Bronchial epithelial cell (primary cell): ENCODE measurements at regions not wholly inside any gene's neighbourhood (a gene's known extent, or its start where the extent isn't known, plus 50 kb on each side); places are given as distances from the start of the nearest gene placed in this dataset.

Experiments
- DNase-seq: peaks from one replicate; pipeline ENCODE4 v3.0.0-alpha.2; 2010; ENCODE audit warnings: low read depth
- FAIRE-seq: peaks from 2 replicates; lab custom pipeline; 2011; peaks lifted over from hg19 to GRCh38; lab: Jason Lieb, UNC
- H3K27me3 ChIP-seq: 2 replicates; pipeline ENCODE4 v1.5.1; 2011; ENCODE audit warnings: low read length; ENCODE audit not compliant: control insufficient read depth, insufficient read depth
- H3K36me3 ChIP-seq: 2 replicates; pipeline ENCODE4 v1.5.1; 2011; ENCODE audit warnings: low read length; ENCODE audit not compliant: control insufficient read depth, insufficient read depth
- H3K4me3 ChIP-seq: 2 replicates; pipeline ENCODE4 v1.5.1; 2011; ENCODE audit warnings: mild to moderate bottlenecking, low read depth, low read length, control low read depth
- TF ChIP-seq, protein P1 (sequence below): IDR thresholded peaks from 2 replicates; pipeline ENCODE4 v1.5.1; 2011; ENCODE audit warnings: mild to moderate bottlenecking, moderate library complexity, low read length, control low read depth, inconsistent platforms; ENCODE audit not compliant: insufficient read depth, severe bottlenecking

DNA sequence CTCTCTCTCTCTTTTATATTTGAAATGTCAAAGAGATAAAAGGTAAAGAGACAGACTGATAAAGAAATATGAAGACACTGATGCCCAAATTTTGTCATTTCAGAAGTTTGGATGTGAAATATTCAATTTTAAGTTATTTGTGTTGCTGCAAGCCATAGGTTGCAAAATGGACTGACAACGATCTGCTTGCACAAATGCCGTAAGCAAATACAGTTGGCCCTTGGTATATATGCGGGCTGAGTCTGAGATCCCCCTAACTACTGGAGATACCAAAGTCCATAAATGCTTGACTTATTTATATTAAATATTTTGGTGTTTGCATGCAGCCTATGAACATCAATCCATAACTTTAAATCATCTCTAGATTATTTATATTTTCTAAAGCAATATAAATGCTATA lies 1459.1 kb upstream of the ALCAM start:
- FAIRE-seq: no peak
- H3K4me3 ChIP-seq: no peak overlapping the region
- no peaks in the 10 kb centered on the region for H3K27me3 ChIP-seq
- TF ChIP-seq, protein P1, sequence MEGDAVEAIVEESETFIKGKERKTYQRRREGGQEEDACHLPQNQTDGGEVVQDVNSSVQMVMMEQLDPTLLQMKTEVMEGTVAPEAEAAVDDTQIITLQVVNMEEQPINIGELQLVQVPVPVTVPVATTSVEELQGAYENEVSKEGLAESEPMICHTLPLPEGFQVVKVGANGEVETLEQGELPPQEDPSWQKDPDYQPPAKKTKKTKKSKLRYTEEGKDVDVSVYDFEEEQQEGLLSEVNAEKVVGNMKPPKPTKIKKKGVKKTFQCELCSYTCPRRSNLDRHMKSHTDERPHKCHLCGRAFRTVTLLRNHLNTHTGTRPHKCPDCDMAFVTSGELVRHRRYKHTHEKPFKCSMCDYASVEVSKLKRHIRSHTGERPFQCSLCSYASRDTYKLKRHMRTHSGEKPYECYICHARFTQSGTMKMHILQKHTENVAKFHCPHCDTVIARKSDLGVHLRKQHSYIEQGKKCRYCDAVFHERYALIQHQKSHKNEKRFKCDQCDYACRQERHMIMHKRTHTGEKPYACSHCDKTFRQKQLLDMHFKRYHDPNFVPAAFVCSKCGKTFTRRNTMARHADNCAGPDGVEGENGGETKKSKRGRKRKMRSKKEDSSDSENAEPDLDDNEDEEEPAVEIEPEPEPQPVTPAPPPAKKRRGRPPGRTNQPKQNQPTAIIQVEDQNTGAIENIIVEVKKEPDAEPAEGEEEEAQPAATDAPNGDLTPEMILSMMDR: no peak
- no peaks in the 10 kb centered on the region for H3K36me3 ChIP-seq
- no peak for DNase-seq

DNA sequence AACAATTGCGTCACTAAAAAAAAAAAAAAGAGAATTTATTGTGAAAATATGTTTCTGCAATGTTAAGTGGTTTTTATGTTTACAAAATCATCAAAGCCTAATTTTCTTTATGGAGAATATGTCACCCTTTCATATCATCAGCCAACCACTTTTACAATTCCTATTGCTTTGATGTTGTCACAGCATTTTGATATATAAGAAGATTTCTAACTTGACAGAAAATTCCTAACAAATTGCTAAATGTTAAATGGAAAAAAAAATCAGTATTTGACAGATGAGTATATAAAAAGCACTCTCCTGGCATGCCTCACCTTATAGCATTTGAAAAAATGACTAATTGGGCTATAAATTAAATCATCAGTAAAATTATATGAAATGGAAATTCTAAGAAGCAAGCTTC lies 1457.3 kb upstream of the ALCAM start:
- Histone ChIP-seq H3K36me3 (no peaks in the 10 kb centered on the region), H3K4me3 (no peak overlapping the region), H3K27me3 (no peaks in the 10 kb centered on the region)
- TF ChIP-seq, protein P1: no peak
- DNase-seq (no peak), FAIRE-seq (no peak)

DNA sequence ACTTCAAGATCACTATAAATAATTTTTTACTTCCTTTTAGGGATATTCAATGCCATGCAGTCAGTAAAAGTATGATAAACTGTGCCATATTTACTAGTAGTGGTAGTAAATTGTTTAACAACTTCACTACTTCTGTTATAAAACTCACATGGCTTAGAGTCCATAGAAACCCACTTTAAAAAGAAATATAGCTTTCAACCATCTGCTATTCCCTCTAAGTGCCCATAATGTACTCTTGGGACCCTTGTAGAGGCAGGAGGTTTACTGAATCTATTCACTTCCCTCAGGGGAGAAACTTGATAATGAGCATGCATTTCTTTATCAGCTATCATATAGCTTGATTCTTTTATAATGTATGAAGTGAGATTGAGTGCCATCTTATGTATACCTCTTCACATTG lies 1448.4 kb upstream of the ALCAM start:
- no peak for DNase-seq

DNA sequence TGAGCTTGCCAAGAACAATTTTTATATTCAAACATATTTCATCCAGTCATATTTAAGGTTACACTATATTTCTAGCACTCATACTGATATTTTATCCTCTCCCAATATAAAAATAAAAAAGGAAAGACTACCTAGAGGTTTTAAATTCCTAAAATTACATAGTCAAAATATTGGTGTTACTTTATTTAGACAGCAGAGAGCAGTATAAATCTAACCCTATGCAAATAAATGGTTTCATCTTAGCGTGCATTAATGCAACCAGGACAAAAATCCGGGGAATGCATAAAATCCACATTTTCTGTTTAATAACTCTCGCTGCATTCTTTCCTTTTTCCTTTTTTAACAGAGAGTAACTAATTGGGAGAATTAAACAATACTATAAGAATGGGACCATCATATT lies 1447.4 kb upstream of the ALCAM start:
- no peaks in the 10 kb centered on the region for H3K27me3 ChIP-seq
- DNase-seq: no peak
- no peak overlapping the region for H3K4me3 ChIP-seq
- H3K36me3 ChIP-seq: no peaks in the 10 kb centered on the region
- no peak for FAIRE-seq
- TF ChIP-seq, protein P1: no peak

More for the DNA sequence above, 1448.4 kb upstream of the ALCAM start:
- FAIRE-seq: no peak
- H3K4me3 ChIP-seq: no peak overlapping the region
- no peaks in the 10 kb centered on the region for H3K27me3 ChIP-seq
- H3K36me3 ChIP-seq: no peaks in the 10 kb centered on the region
- TF ChIP-seq, protein P1: no peak

DNA sequence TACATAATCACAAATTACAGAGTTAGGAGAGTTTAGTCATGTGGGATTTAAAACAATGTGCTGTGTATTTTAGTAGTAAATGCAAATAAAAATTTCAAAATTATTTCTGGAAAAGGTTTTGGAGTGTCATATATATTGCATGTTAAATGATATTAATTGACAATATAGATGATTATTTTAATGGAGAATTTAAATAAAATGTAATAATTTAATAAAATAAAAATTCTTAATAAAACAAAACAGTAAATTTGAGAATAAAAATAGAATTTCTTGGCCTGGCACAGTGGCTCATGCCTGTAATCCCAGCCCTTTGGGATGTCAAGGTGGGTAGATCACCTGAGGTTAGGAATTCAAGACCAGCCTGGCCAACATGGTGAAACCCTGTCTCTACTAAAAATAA lies 1442.8 kb upstream of the ALCAM start:
- no peak for FAIRE-seq
- no peaks in the 10 kb centered on the region for H3K27me3 ChIP-seq
- no peaks in the 10 kb centered on the region for H3K36me3 ChIP-seq
- no peak overlapping the region for H3K4me3 ChIP-seq
- TF ChIP-seq, protein P1: no peak
- no peak for DNase-seq

DNA sequence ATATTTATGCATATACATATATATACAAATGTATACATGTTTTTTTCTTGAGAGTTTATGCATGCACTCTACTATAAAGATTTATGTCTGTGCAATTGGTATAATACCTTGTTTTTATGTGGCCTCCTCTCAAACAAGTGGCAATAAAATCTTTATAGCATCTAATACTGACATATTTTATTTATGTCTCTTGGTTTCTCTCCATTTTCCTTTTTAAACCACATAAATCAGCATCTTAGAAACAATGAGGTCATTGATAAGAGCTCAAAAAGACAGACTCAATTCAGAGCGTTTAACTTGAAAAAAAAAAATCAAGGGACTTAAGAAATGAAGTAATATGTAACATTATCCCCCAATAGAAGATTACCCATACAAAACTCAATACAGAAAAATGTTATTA lies 1442.2 kb upstream of the ALCAM start:
- Histone ChIP-seq H3K36me3 (no peaks in the 10 kb centered on the region), H3K4me3 (no peak overlapping the region), H3K27me3 (no peaks in the 10 kb centered on the region)
- FAIRE-seq (no peak), DNase-seq (no peak)
- TF ChIP-seq, protein P1: no peak
